IMR-90 (cell line): ENCODE measurements at regions not wholly inside any gene's neighbourhood (a gene's known extent, or its start where the extent isn't known, plus 50 kb on each side); places are given as distances from the start of the nearest gene placed in this dataset.

ENCODE experiments used
- ATAC-seq: fragments of 200-7000 bp; cut with Tn5 transposase; 2 replicates; pipeline ENCODE4 v1.9.1; 2020; ENCODE audit warnings: low read depth, mild to moderate bottlenecking, moderate library complexity
- BruUV-seq: library from RNA; stranded (reverse); fragments of 400-500 nt; replicated peaks from 2 replicates; lab custom pipeline; 2021; lab: Mats Ljungman, UMichigan
- CTCF ChIA-PET: fragments of 300-600 bp; formaldehyde crosslinking; extraction: SDS; loops from one replicate; lab custom pipeline; 2021; ENCODE audit warnings: antibody characterized with exemption; lab: Yijun Ruan, JAX
- POLR2A ChIA-PET: fragments of 300-600 bp; sonication (Branson Sonifier 250); formaldehyde crosslinking; loops from one replicate; lab custom pipeline; 2022; ENCODE audit warnings: antibody characterized with exemption; ENCODE audit not compliant: unreplicated experiment; lab: Charles Lee
- DNase-seq: peaks from one replicate; pipeline ENCODE4 v3.0.0; 2013
- H2AFZ ChIP-seq: replicated peaks from 2 replicates; pipeline ENCODE3; 2013; ENCODE audit warnings: low read length, mild to moderate bottlenecking; ENCODE audit not compliant: poor library complexity
- H2AK5ac ChIP-seq: 2 replicates; pipeline ENCODE4 v1.6.1; 2013; ENCODE audit warnings: low read depth, low read length, inconsistent platforms
- H2AK9ac ChIP-seq: replicated peaks from 2 replicates; pipeline ENCODE3; 2013; ENCODE audit warnings: mild to moderate bottlenecking, low read depth, low read length, moderate library complexity; ENCODE audit not compliant: poor library complexity
- H2BK120ac ChIP-seq: 2 replicates; pipeline ENCODE4 v1.6.1; 2013; ENCODE audit warnings: low read depth, low read length, inconsistent platforms
- H2BK15ac ChIP-seq: 3 replicates; pipeline ENCODE4 v1.6.1; 2013; ENCODE audit warnings: low read depth, low read length, inconsistent platforms
- H2BK20ac ChIP-seq: 2 replicates; pipeline ENCODE4 v1.6.1; 2013; ENCODE audit warnings: low read depth, mild to moderate bottlenecking, inconsistent platforms, low read length, moderate library complexity
- H2BK5ac ChIP-seq: 2 replicates; pipeline ENCODE4 v1.6.1; 2013; ENCODE audit warnings: mild to moderate bottlenecking, low read depth, low read length, inconsistent platforms; ENCODE audit not compliant: poor library complexity, severe bottlenecking
- H3K14ac ChIP-seq: replicated peaks from 2 replicates; pipeline ENCODE4 v1.6.1; 2013; ENCODE audit warnings: low read depth, low read length, inconsistent platforms
- H3K18ac ChIP-seq: 2 replicates; pipeline ENCODE4 v1.6.1; 2013; ENCODE audit warnings: low read depth, low read length, control low read depth
- H3K23ac ChIP-seq: 2 replicates; pipeline ENCODE4 v1.6.1; 2013; ENCODE audit warnings: low read depth, low read length, inconsistent platforms
- H3K27ac ChIP-seq: 2 replicates; pipeline ENCODE4 v1.5.1; 2013; ENCODE audit warnings: mild to moderate bottlenecking, control low read depth, low read length; ENCODE audit not compliant: insufficient read depth
- H3K27me3 ChIP-seq: 2 replicates; pipeline ENCODE4 v1.6.1; 2013; ENCODE audit warnings: low read length; ENCODE audit not compliant: control insufficient read depth, insufficient read depth
- H3K36me3 ChIP-seq: 2 replicates; pipeline ENCODE4 v1.6.1; 2013; ENCODE audit warnings: low read length, mixed read lengths; ENCODE audit not compliant: control insufficient read depth, insufficient read depth
- H3K4ac ChIP-seq: 2 replicates; pipeline ENCODE4 v1.6.1; 2013; ENCODE audit warnings: low read depth, low read length, inconsistent platforms
- H3K4me1 ChIP-seq: 2 replicates; pipeline ENCODE4 v1.6.1; 2013; ENCODE audit warnings: low read length, mixed read lengths; ENCODE audit not compliant: control insufficient read depth, insufficient read depth
- H3K4me2 ChIP-seq: 2 replicates; pipeline ENCODE4 v1.6.1; 2013; ENCODE audit warnings: low read depth, mild to moderate bottlenecking, control low read depth, low read length, moderate library complexity
- H3K4me3 ChIP-seq: 2 replicates; pipeline ENCODE4 v1.5.1; 2013; ENCODE audit warnings: low read depth, mild to moderate bottlenecking, control low read depth, low read length, moderate library complexity; ENCODE audit not compliant: insufficient read depth
- H3K56ac ChIP-seq: 2 replicates; pipeline ENCODE4 v1.6.1; 2013; ENCODE audit warnings: low read length, inconsistent platforms; ENCODE audit not compliant: insufficient read depth; ENCODE audit errors: extremely low read depth
- H3K79me1 ChIP-seq, 2 experiments: 2 replicates each; pipeline ENCODE4 v1.6.1; 2013; ENCODE audit warnings: low read length in 2 of 2, inconsistent platforms in 1 of 2, low read depth in 1 of 2
- H3K9ac ChIP-seq: 2 replicates; pipeline ENCODE4 v1.6.1; 2013; ENCODE audit warnings: low read depth, low read length, control low read depth
- H3K9me1 ChIP-seq: 2 replicates; pipeline ENCODE4 v1.6.1; 2013; ENCODE audit warnings: low read length, inconsistent platforms; ENCODE audit not compliant: insufficient read depth
- H3K9me3 ChIP-seq: 2 replicates; pipeline ENCODE4 v1.6.1; 2013; ENCODE audit warnings: low read length; ENCODE audit not compliant: control insufficient read depth, insufficient read depth
- H4K20me1 ChIP-seq: 2 replicates; pipeline ENCODE4 v1.6.1; 2013; ENCODE audit warnings: low read length, inconsistent platforms; ENCODE audit not compliant: insufficient read depth
- H4K5ac ChIP-seq: 2 replicates; pipeline ENCODE4 v1.6.1; 2013; ENCODE audit warnings: mild to moderate bottlenecking, low read depth, low read length, control low read depth
- H4K8ac ChIP-seq, 2 experiments: 2 replicates each; pipeline ENCODE4 v1.6.1; 2013; ENCODE audit warnings: low read depth in 2 of 2, low read length in 2 of 2, control low read depth in 1 of 2, inconsistent platforms in 1 of 2
- H4K91ac ChIP-seq: 2 replicates; pipeline ENCODE4 v1.6.1; 2013; ENCODE audit warnings: low read depth, low read length, inconsistent platforms; ENCODE audit not compliant: insufficient read depth
- BHLHE40 ChIP-seq: fragments of 150-350 bp; IDR thresholded peaks from 2 replicates; pipeline ENCODE4 v1.6.1; 2016; ENCODE audit warnings: mild to moderate bottlenecking, low read depth, low read length
- CEBPB ChIP-seq: IDR thresholded peaks from 2 replicates; pipeline ENCODE4 v1.6.1; 2012; ENCODE audit warnings: low read depth, low read length, improper control_type of control experiment
- CHD1 ChIP-seq: IDR thresholded peaks from 2 replicates; pipeline ENCODE4 v1.6.1; 2012; ENCODE audit warnings: low read depth, low read length, improper control_type of control experiment
- CTCF ChIP-seq: conservative IDR thresholded peaks from 2 replicates; pipeline ENCODE4 v1.5.1; 2012; ENCODE audit warnings: mild to moderate bottlenecking, low read depth, low read length, improper control_type of control experiment
- ELK1 ChIP-seq: fragments of 150-350 bp; IDR thresholded peaks from 2 replicates; pipeline ENCODE4 v1.6.1; 2016; ENCODE audit warnings: low read depth, mild to moderate bottlenecking, low read length, moderate library complexity, borderline replicate concordance
- FOS ChIP-seq: fragments of 150-350 bp; IDR thresholded peaks from 2 replicates; pipeline ENCODE4 v1.6.1; 2016; ENCODE audit warnings: low read depth, low read length
- MAFK ChIP-seq: IDR thresholded peaks from 2 replicates; pipeline ENCODE4 v1.6.1; 2012; ENCODE audit warnings: low read depth, low read length, improper control_type of control experiment
- MAZ ChIP-seq: IDR thresholded peaks from 2 replicates; pipeline ENCODE4 v1.6.1; 2012; ENCODE audit warnings: low read depth, mild to moderate bottlenecking, low read length, improper control_type of control experiment, moderate library complexity, borderline replicate concordance
- MXI1 ChIP-seq: IDR thresholded peaks from 2 replicates; pipeline ENCODE4 v1.6.1; 2012; ENCODE audit warnings: low read depth, mild to moderate bottlenecking, low read length, moderate library complexity, borderline replicate concordance
- NFE2L2 ChIP-seq: fragments of 150-350 bp; IDR thresholded peaks from 2 replicates; pipeline ENCODE4 v1.6.1; 2016; ENCODE audit warnings: low read depth, mild to moderate bottlenecking, low read length
- POLR2A ChIP-seq: IDR thresholded peaks from 2 replicates; pipeline ENCODE4 v1.6.1; 2012; ENCODE audit warnings: mild to moderate bottlenecking, low read depth, low read length
- RAD21 ChIP-seq: IDR thresholded peaks from 2 replicates; pipeline ENCODE4 v1.6.1; 2012; ENCODE audit warnings: low read length, improper control_type of control experiment
- RCOR1 ChIP-seq: IDR thresholded peaks from 2 replicates; pipeline ENCODE4 v1.6.1; 2012; ENCODE audit warnings: mild to moderate bottlenecking, low read length, improper control_type of control experiment; ENCODE audit not compliant: insufficient replicate concordance
- RFX5 ChIP-seq: IDR thresholded peaks from 2 replicates; pipeline ENCODE4 v1.8.0; 2012; ENCODE audit warnings: low read depth, mild to moderate bottlenecking, low read length, moderate library complexity
- SMC3 ChIP-seq: fragments of 150-350 bp; IDR thresholded peaks from 2 replicates; pipeline ENCODE4 v1.6.1; 2016; ENCODE audit warnings: low read depth, mild to moderate bottlenecking, antibody characterized with exemption, low read length, moderate library complexity
- USF2 ChIP-seq: fragments of 150-350 bp; IDR thresholded peaks from 2 replicates; pipeline ENCODE4 v1.6.1; 2017; ENCODE audit warnings: mild to moderate bottlenecking, antibody characterized with exemption, low read length, low read depth
- WGBS, 2 experiments: methylation state at CpG; one replicate each; pipeline versions ENCODE4 v1.1.5 to v1.1.7; 2013; ENCODE audit warnings: missing lambda C conversion rate in 2 of 2; ENCODE audit not compliant: insufficient read length in 1 of 2; ENCODE audit errors: extremely low coverage in 2 of 2; 5-methylcytosine and 5-hydroxymethylcytosine counted together
- dilution Hi-C: fragments of 300-500 bp; cut with HindIII; formaldehyde crosslinking; loops from one replicate; pipeline ENCODE4 v1.14.3; 2018; ENCODE audit warnings: low sequenced_read_pairs; ENCODE audit not compliant: unreplicated experiment
- in situ Hi-C: fragments of 300-500 bp; cut with MboI; formaldehyde crosslinking; loops from 3 replicates; pipeline ENCODE4 v1.14.3; 2019; ENCODE audit warnings: low sequenced_read_pairs, inconsistent platforms, mixed read lengths
- intact Hi-C: fragments of 100-400 bp; cut with micrococcal nuclease; formaldehyde crosslinking; loops from 2 replicates; pipeline ENCODE4 v1.10.0; 2022

- Histone ChIP-seq H3K4me2 (no peak overlapping the region), H3K27me3 (no peaks in the 10 kb centered on the region), H2BK20ac (no peak overlapping the region), H3K4ac (no peak overlapping the region), H4K5ac (no peak overlapping the region), H3K23ac (no peak overlapping the region), H3K79me1 (no peaks in the 10 kb centered on the region), H3K9me3 (peaks cover 29% of the 10 kb centered on the region), H2BK120ac (no peak overlapping the region), H4K91ac (no peak overlapping the region), H4K20me1 (no peaks in the 10 kb centered on the region), H3K56ac (no peak overlapping the region), H3K9me1 (no peaks in the 10 kb centered on the region), H2AK5ac (no peak overlapping the region), H2AK9ac (no peak overlapping the region), H3K36me3 (no peaks in the 10 kb centered on the region), H2BK5ac (no peak overlapping the region), H3K9ac (no peak overlapping the region), H2AFZ (no peak overlapping the region), H3K18ac (no peak overlapping the region), H4K8ac (no peak overlapping the region), H2BK15ac (no peak overlapping the region), H3K4me1 (no peaks in the 10 kb centered on the region), H3K27ac (no peak overlapping the region), H3K14ac (no peak overlapping the region), H3K4me3 (no peak overlapping the region)
- no peak for DNase-seq
- ATAC-seq = no peak
- in situ Hi-C loops = no loop called here
- intact Hi-C loops = no loop called here
- 79% methylated on average over 7 of the region's 13 CpGs; no CpG with 5 or more reads in 1 of the 2 experiments for WGBS, 2 experiments
- POLR2A ChIA-PET = no interaction called here
- dilution Hi-C loops = no loop called here
- TF ChIP-seq CHD1 (no peak), RAD21 (no peak), NFE2L2 (no peak), MXI1 (no peak), BHLHE40 (no peak), CTCF (no peak), MAFK (no peak), POLR2A (no peak), CEBPB (no peak), FOS (no peak), USF2 (no peak), MAZ (no peak), RCOR1 (no peak), ELK1 (no peak), RFX5 (no peak), SMC3 (no peak)
- CTCF ChIA-PET = no interaction called here
- BruUV-seq = no TSS peak
Observed at GRCh38 chr12:126457776-126458175, 1392.5 kb downstream of the AACS start.
